ENCODE measurements at regions not wholly inside any gene's neighbourhood (a gene's known extent, or its start where the extent isn't known, plus 50 kb on each side); places are given as distances from the start of the nearest gene placed in this dataset.
"Not testable (repeated sequence)": the region's sequence is repeated elsewhere in the genome, so short reads cannot be mapped to it uniquely, and the experiment has no call there.

- H3K4me3 ChIP-seq (ENCODE audit: low read length), result no peak overlapping the region
- no peak for TF ChIP-seq ZNF274 (IDR thresholded peaks at IDR 0.05; ENCODE audit: low read depth, low read length)
Observed at GRCh38 chr6:168992446-168993144, 261.1 kb downstream of the THBS2 start.

- not testable (repeated sequence) for H3K4me3 ChIP-seq (ENCODE audit: low read length)
Observed at GRCh38 chr6:168991695-168992094, 262.0 kb downstream of the THBS2 start.

- H3K4me3 ChIP-seq (ENCODE audit: low read length), result no peak overlapping the region
- TF ChIP-seq ZNF274 (IDR thresholded peaks at IDR 0.05; ENCODE audit: low read depth, low read length), result no peak
Observed at GRCh38 chr6:168990019-168990751, 263.5 kb downstream of the THBS2 start.

GRCh38 chr6:168989421-168989820 lies 264.2 kb downstream of the THBS2 start:
- H3K4me3 ChIP-seq (ENCODE audit: low read length), result no peak overlapping the region
- TF ChIP-seq ZNF274 (IDR thresholded peaks at IDR 0.05; ENCODE audit: low read depth, low read length), result no peak

GRCh38 chr6:168988801-168989200 lies 264.8 kb downstream of the THBS2 start:
- no peak for TF ChIP-seq ZNF274 (IDR thresholded peaks at IDR 0.05; ENCODE audit: low read depth, low read length)
- no peak overlapping the region for H3K4me3 ChIP-seq (ENCODE audit: low read length)

- H3K4me3 ChIP-seq (ENCODE audit: low read length), result no peak overlapping the region
- TF ChIP-seq ZNF274 (IDR thresholded peaks at IDR 0.05; ENCODE audit: low read depth, low read length), result no peak
Observed at GRCh38 chr6:168988280-168988679, 265.4 kb downstream of the THBS2 start.

- no peak for TF ChIP-seq ZNF274 (IDR thresholded peaks at IDR 0.05; ENCODE audit: low read depth, low read length)
- no peak overlapping the region for H3K4me3 ChIP-seq (ENCODE audit: low read length)
Observed at GRCh38 chr6:168985705-168986104, 267.9 kb downstream of the THBS2 start.

GRCh38 chr6:168983925-168984324 lies 269.7 kb downstream of the THBS2 start:
- no peak for TF ChIP-seq ZNF274 (IDR thresholded peaks at IDR 0.05; ENCODE audit: low read depth, low read length)
- no peak overlapping the region for H3K4me3 ChIP-seq (ENCODE audit: low read length)

- no peak overlapping the region for H3K4me3 ChIP-seq (ENCODE audit: low read length)
- no peak for TF ChIP-seq ZNF274 (IDR thresholded peaks at IDR 0.05; ENCODE audit: low read depth, low read length)
Observed at GRCh38 chr6:168981187-168981586, 272.5 kb downstream of the THBS2 start.

- no peak overlapping the region for H3K4me3 ChIP-seq (ENCODE audit: low read length)
- TF ChIP-seq ZNF274 (IDR thresholded peaks at IDR 0.05; ENCODE audit: low read depth, low read length), result no peak
Observed at GRCh38 chr6:168979254-168979653, 274.4 kb downstream of the THBS2 start.

- no peak overlapping the region for H3K4me3 ChIP-seq (ENCODE audit: low read length)
- TF ChIP-seq ZNF274 (IDR thresholded peaks at IDR 0.05; ENCODE audit: low read depth, low read length), result no peak
Observed at GRCh38 chr6:168972128-168972527, 281.5 kb downstream of the THBS2 start.

GRCh38 chr6:168971549-168971948 lies 282.1 kb downstream of the THBS2 start:
- TF ChIP-seq ZNF274 (IDR thresholded peaks at IDR 0.05; ENCODE audit: low read depth, low read length), result no peak
- no peak overlapping the region for H3K4me3 ChIP-seq (ENCODE audit: low read length)

- no peak for TF ChIP-seq ZNF274 (IDR thresholded peaks at IDR 0.05; ENCODE audit: low read depth, low read length)
- H3K4me3 ChIP-seq (ENCODE audit: low read length), result no peak overlapping the region
Observed at GRCh38 chr6:168968801-168969200, 284.8 kb downstream of the THBS2 start.

- H3K4me3 ChIP-seq (ENCODE audit: low read length), result no peak overlapping the region
- no peak for TF ChIP-seq ZNF274 (IDR thresholded peaks at IDR 0.05; ENCODE audit: low read depth, low read length)
Observed at GRCh38 chr6:168968228-168968627, 285.4 kb downstream of the THBS2 start.

GRCh38 chr6:168967281-168967925 lies 286.2 kb downstream of the THBS2 start:
- no peak for TF ChIP-seq ZNF274 (IDR thresholded peaks at IDR 0.05; ENCODE audit: low read depth, low read length)
- no peak overlapping the region for H3K4me3 ChIP-seq (ENCODE audit: low read length)
